HG02571 (cell line): ENCODE measurements at regions not wholly inside any gene's neighbourhood (a gene's known extent, or its start where the extent isn't known, plus 50 kb on each side); places are given as distances from the start of the nearest gene placed in this dataset.

Experiments used
- ATAC-seq: cut with Tn5 transposase; IDR thresholded peaks from one replicate; pipeline ENCODE4 v1.9.1; 2021; ENCODE audit warnings: mild to moderate bottlenecking, moderate library complexity; ENCODE audit not compliant: unreplicated experiment

DNA sequence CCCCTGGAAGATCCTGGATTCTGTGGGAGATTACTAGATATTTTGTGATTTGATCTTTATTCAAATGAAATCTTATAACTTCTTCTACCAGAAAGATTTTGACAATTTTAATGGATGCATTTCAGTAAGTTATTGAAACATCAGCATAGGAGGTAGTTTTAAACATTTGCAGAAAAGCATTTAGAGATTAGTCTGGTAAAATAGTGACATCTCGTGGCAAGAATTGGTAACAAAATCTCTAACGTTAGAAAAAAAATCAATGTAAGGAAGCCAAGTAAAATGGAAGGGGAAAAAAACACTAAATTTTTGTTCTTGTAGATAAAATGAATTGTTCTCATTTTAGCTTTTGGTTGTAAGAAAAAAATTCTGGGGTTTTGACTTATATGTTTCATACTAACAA is 73.3 kb downstream of the TASL start:
- ATAC-seq, result no peak

DNA sequence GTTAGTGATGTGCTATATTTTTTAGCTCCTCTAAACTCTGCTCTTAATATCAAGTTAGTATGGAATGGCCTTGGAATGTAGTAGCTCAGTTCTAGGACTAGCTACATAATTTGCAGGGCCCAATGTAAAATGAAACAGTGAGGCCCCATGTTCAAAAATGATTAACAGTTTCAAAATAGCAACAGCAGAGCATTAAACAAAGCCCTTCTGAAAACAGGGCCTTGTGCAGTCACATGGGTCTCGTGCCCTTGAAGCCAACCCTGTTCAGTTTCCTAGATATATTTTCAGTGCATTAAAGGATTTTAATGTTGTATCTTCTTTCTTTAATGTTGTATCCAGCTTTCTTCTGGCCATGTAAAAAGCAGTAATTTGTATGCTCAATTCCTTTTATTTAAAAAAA is 82.1 kb downstream of the TASL start:
- no peak for ATAC-seq

DNA sequence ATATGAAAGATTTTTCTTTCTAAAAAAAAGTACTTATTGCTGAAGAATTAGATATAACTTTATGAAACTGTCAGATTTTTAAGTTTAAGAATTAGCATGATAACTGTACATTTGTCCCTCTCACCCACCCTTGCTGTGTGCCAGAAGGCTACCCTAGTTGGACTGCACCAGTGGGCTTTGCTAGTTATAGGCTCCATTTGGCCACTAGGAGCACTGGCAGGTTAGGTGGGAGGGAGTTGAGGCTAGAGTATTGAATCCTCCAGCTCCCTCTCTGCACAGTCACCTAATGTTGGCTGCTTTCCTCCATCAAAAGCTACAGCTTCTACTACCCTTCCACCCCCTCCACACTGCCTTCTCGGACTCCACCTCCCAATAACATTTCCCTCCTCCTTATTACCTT is 84.2 kb downstream of the TASL start:
- ATAC-seq, result no peak

GRCh38 chrX:30489323-30489722 is 88.2 kb downstream of the TASL start:
- no peak for ATAC-seq

DNA sequence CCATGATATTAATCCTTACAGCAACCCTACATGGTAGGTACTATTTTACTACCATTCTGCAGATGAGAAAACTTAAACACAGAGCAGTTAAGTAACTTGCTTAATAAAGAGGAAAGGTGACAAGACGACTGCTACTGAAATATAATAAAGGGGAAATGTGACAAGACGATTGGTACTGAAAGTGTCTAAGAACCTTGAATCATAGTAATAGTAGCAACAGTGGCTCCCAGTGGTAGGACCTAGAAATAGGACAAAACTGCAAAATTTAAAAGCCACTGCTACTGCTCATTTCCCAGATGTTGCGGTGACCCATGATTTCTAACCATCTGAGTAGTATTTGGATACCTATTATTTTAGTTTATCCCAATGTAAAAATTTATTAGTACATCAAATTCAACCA is 89.5 kb downstream of the TASL start:
- ATAC-seq, result peak; percentile 76

GRCh38 chrX:30483996-30484395 is 93.6 kb downstream of the TASL start:
- ATAC-seq, result no peak

DNA sequence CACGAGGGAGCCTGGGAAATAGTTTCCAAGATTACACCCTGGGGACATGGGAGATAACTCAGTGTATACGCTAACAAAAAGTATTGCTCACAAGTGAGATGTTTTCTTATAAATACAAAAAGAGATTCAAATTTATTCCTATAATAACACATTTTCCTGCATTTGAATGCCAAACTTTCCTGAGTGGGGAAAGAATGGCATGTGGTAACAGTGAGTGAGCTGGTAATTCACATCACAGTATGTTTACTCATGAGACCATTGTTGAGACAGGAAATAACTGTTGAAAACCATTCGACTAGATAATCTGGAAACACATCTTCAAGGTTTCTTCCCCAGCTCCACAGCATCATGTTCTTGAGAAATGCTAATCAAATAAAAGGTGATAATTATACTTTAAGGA is 109.1 kb downstream of the TASL start:
- ATAC-seq, result no peak
